HG03558 (cell line): ENCODE measurements at regions not wholly inside any gene's neighbourhood (a gene's known extent, or its start where the extent isn't known, plus 50 kb on each side); places are given as distances from the start of the nearest gene placed in this dataset.
"Not testable (repeated sequence)": the region's sequence is repeated elsewhere in the genome, so short reads cannot be mapped to it uniquely, and the experiment has no call there.

ENCODE experiments used
- ATAC-seq: cut with Tn5 transposase; IDR thresholded peaks from one replicate; pipeline ENCODE4 v1.9.1; 2021; ENCODE audit warnings: moderate number of reproducible peaks; ENCODE audit not compliant: unreplicated experiment; ENCODE audit errors: extremely low read depth

GRCh38 chr7:68025369-68025768, 1028.7 kb downstream of the TYW1 start:
- ATAC-seq, result no peak

- no peak for ATAC-seq
Measured at GRCh38 chr7:68030530-68030929, 1033.9 kb downstream of the TYW1 start.

GRCh38 chr7:68031180-68031943, 1034.7 kb downstream of the TYW1 start:
- no peak for ATAC-seq

DNA sequence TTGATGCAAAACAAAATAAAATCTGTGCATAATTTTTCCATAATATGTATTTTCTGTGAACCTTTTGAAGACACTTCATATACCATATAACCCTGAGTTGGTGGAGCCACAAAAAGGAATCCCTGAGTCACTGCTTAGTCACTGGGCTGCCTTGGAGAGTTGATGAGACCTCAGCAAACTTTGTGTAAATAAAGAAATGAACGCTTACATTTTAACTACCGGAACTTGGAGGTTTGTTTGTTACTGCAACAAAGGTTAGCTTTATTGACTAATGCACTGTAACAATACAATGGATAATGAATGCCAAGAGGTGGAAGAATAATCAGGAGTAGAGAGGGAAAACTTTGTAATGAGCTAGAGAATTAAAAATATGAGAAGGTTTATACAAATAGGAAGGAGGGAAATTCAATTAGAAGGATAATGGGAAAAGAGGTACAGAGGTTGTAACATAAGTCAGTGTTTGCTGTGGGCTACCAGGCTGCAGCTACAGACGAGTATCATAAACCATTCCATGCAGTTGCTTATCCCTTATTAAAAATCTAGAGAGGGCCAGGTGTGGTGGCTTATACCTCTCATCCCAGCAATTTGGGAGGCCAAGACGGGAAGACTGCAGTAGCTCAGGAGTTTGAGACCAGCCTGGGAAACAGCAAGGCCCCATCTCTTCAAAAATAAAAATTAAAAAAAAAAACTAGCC, 1042.1 kb downstream of the TYW1 start:
- ATAC-seq, result no peak

- no peak for ATAC-seq
Measured at GRCh38 chr7:68041554-68041953, 1044.9 kb downstream of the TYW1 start.

DNA sequence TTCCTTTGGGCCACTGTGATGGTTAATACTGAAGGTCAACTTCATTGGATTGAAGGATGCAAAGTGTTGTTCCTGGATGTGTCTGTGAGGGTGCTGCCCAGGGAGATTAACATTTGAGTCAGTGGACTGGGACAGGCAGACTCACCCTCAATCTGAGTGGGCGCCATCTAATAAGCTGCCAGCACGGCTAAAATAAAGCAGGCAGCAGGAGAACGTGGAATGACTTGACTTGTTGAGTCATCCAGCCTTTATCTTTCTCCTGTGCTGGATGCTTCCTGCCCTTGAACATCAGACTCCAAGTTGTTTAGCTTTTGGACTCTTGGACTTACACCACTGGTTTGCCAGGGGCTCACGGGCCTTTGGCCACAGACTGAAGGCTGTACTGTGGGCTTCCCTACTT, 1046.9 kb downstream of the TYW1 start:
- no peak for ATAC-seq

- no peak for ATAC-seq
Measured at GRCh38 chr7:68050627-68051026, 1054.0 kb downstream of the TYW1 start.

- ATAC-seq, result no peak
Measured at GRCh38 chr7:68058014-68058413, 1061.4 kb downstream of the TYW1 start.

GRCh38 chr7:68063171-68063570, 1066.5 kb downstream of the TYW1 start:
- ATAC-seq, result no peak

DNA sequence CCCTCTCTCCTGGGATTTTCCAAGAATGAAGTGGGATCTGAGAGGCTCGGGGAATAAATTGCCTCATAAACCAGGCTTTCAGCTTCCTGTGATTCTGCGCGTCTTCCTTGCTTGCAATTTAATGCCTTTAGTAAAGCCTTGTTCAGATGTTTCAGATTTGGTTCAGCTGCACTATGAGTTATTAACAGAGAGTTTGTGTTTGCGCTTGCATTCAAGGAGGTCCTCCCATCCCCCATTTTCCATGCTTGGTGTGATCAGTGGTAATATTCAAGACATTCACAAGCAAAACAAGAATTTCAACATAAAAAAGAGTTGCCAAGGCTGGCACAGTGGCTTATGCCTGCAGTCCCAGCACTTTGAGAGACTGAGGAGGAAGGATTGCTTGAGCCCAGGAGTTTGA, 1068.9 kb downstream of the TYW1 start:
- ATAC-seq, result no peak

DNA sequence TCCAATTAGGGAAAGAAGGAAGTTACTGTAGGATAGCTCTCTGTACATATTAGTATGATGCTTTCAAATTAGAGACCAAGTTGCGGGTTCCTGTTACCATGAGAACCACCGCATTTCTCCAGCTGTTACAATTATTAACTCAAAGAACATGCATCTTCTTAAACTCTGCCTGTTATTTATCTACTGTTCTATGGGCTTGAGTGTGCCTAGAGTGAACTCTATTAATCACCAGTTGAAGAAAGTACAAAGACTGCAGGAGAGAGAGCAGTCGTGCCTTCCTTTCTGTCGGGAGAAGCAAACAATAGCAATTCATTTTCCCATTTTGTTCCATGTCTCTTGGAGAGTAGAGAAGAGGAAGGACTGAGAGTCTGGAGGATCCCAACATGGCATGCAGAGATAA, 1071.2 kb downstream of the TYW1 start:
- ATAC-seq, result no peak

DNA sequence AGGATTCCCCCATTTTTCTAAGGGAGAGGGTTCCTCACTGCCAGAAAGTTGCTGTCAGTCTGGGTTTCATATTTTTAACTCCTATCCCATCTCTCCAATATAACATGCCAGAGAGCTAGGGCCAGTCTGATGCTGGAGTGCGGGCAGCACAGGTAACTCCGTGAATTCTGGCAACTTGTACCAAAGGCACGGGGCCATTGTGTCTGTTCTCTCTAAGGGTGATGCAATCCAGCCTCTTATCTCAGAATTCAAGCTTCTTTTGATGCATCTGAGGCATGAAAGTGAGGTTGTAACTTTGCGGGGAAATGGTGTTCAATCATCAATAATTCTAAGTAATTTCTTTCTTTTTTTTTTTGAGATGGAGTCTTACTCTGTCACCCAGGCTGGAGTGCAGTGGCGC, 1074.4 kb downstream of the TYW1 start:
- no peak for ATAC-seq

- no peak for ATAC-seq
Measured at GRCh38 chr7:68073701-68074100, 1077.1 kb downstream of the TYW1 start.

DNA sequence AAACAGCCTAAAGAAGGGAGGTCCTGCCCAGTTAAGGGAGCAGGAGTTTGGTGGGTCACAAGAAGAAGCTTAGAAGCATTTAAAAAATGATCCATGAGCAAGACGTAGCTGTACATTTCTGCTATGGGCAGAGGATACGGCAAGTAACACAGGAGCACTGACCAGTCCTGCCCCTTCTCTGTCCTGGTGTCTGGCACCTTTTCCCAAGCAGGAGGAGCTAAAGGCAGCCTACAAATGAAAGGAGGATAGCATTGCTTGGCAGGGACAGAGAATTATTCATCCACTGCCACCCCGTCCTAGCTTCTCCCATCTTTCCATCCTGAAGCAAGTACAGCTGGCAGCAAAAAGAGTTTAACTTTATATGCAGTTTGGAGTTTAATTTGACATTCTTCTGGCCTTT, 1077.6 kb downstream of the TYW1 start:
- no peak for ATAC-seq

- ATAC-seq, result no peak
Measured at GRCh38 chr7:68078157-68078710, 1081.6 kb downstream of the TYW1 start.

DNA sequence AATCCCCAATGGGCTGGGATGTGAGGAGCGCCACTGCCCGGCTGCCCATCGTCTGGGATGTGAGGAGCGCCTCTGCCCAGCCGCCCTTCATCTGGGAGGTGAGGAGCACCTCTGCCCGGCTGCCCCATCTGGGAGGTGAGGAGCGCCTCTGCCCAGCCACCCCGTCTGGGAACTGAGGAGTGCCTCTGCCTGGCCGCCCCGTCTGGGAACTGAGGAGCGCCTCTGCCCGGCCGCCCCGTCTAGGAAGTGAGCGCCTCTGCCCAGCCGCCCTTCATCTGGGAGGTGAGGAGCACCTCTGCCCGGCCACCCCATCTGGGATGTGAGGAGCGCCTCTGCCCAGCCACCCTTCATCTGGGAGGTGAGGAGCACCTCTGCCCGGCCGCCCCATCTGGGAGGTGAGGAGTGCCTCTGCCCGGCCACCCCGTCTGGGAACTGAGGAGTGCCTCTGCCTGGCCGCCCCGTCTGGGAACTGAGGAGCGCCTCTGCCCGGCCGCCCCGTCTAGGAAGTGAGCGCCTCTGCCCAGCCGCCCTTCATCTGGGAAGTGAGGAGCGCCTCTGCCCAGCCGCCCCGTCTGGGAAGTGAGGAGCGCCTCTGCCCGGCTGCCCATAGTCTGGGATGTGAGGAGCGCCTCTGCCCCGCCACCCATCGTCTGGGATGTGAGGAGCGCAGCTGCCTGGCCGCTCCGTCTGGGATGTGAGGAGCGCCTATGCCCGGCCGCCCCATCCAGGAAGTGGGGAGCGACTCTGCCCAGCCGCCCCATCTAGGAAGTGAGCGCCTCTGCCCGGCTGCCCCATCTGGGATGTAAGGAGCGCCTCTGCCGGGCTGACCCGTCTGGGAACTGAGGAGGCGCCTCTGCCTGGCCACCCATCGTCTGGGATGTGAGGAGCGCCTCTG, 1085.7 kb downstream of the TYW1 start:
- ATAC-seq, result not testable (repeated sequence)

GRCh38 chr7:68082961-68083657, 1086.5 kb downstream of the TYW1 start:
- ATAC-seq, result not testable (repeated sequence)

DNA sequence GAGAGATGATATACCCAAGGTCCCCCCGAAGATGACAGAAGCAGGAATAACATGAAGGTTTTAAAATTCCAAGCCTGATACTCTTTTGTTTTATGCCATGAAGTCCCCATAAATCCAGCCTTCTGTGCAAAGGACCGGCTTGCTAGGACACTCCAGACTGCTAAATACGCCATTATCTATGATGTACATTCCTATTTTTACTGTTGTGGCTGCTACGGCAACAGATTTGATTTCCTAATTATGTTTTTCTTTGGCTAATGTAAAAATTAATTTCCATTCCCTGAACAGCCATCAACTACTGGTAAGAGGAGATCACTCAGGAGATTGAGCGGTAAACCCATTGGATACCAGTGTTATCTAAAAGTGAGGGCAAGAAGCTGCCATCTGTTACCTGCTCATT, 1090.8 kb downstream of the TYW1 start:
- no peak for ATAC-seq

- no peak for ATAC-seq
Measured at GRCh38 chr7:68088879-68089278, 1092.2 kb downstream of the TYW1 start.

DNA sequence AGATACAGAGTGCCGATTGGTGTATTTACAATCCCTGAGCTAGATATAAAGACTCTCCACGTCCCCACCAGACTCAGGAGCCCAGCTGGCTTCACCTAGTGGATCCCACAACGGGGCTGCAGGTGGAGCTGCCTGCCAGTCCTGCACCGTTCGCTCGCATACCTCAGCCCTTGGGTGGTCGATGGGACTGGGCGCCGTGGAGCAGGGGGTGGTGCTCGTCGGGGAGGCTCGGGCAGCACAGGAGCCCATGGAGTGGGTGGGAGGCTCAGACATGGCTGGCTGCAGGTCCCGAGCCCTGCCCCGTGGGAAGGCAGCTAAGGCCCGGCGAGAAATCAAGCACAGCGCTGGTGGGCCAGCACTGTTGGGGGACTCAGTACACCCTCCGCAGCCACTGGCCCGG, 1093.6 kb downstream of the TYW1 start:
- not testable (repeated sequence) for ATAC-seq
